A673 (cell line): ENCODE measurements at regions not wholly inside any gene's neighbourhood (a gene's known extent, or its start where the extent isn't known, plus 50 kb on each side); places are given as distances from the start of the nearest gene placed in this dataset.
"Not testable (repeated sequence)": the region's sequence is repeated elsewhere in the genome, so short reads cannot be mapped to it uniquely, and the experiment has no call there.

Experiments used
- BruUV-seq: library from RNA; stranded (reverse); fragments of 400-500 nt; replicated peaks from 2 replicates; lab custom pipeline; 2021; lab: Mats Ljungman, UMichigan
- CTCF ChIA-PET: fragments of 300-600 bp; sonication (Branson Sonifier 250); formaldehyde crosslinking; loops from one replicate; lab custom pipeline; 2022; ENCODE audit warnings: antibody characterized with exemption; lab: Charles Lee
- POLR2A ChIA-PET: fragments of 300-600 bp; sonication (Branson Sonifier 250); formaldehyde crosslinking; loops from one replicate; lab custom pipeline; 2022; ENCODE audit warnings: antibody characterized with exemption; ENCODE audit not compliant: low non-redundant PET; lab: Charles Lee
- DNase-seq: peaks from one replicate; pipeline ENCODE4 v3.0.0-alpha.2; 2015; ENCODE audit warnings: low spot score
- H3K27ac ChIP-seq: fragments of 200-600 bp; sonication (generic); 2 replicates; pipeline ENCODE4 v1.5.1; 2016; ENCODE audit warnings: mixed run types, low read depth, mild to moderate bottlenecking, mixed read lengths, antibody characterized with exemption, low read length; ENCODE audit not compliant: poor library complexity, severe bottlenecking
- H3K27me3 ChIP-seq: fragments of 200-600 bp; sonication (generic); replicated peaks from 2 replicates; pipeline ENCODE4 v1.6.1; 2017; ENCODE audit warnings: mixed run types, low read depth, mild to moderate bottlenecking, mixed read lengths, antibody characterized with exemption, low read length; ENCODE audit not compliant: insufficient read depth, poor library complexity
- H3K36me3 ChIP-seq: fragments of 200-600 bp; sonication (generic); 2 replicates; pipeline ENCODE4 v1.6.1; 2016; ENCODE audit warnings: mixed run types, mild to moderate bottlenecking, mixed read lengths, antibody characterized with exemption, low read length; ENCODE audit not compliant: insufficient read depth, poor library complexity, severe bottlenecking
- H3K4me1 ChIP-seq: fragments of 200-600 bp; sonication (generic); 2 replicates; pipeline ENCODE4 v1.6.1; 2017; ENCODE audit warnings: mixed run types, mild to moderate bottlenecking, mixed read lengths, antibody characterized with exemption, low read length; ENCODE audit not compliant: insufficient read depth, poor library complexity, severe bottlenecking
- H3K4me3 ChIP-seq: fragments of 200-600 bp; sonication (generic); 2 replicates; pipeline ENCODE4 v1.5.1; 2016; ENCODE audit warnings: low read depth, mixed run types, mild to moderate bottlenecking, mixed read lengths, low read length; ENCODE audit not compliant: poor library complexity, severe bottlenecking
- H3K9me3 ChIP-seq: fragments of 200-600 bp; sonication (generic); 2 replicates; pipeline ENCODE4 v1.6.1; 2016; ENCODE audit warnings: mixed run types, low read depth, mild to moderate bottlenecking, mixed read lengths, antibody characterized with exemption, low read length; ENCODE audit not compliant: poor library complexity, severe bottlenecking
- intact Hi-C: fragments of 100-400 bp; cut with micrococcal nuclease; formaldehyde crosslinking; loops from one replicate; pipeline ENCODE4 v1.10.0; 2022; ENCODE audit not compliant: unreplicated experiment

GRCh38 chr15:32342772-32343199 is 60.3 kb downstream of the GOLGA8K start:
- BruUV-seq, H3K27me3 ChIP-seq, CTCF ChIA-PET, DNase-seq, H3K4me1 ChIP-seq, POLR2A ChIA-PET, H3K27ac ChIP-seq, H3K36me3 ChIP-seq, H3K9me3 ChIP-seq, intact Hi-C loops, H3K4me3 ChIP-seq: not testable (repeated sequence)

DNA sequence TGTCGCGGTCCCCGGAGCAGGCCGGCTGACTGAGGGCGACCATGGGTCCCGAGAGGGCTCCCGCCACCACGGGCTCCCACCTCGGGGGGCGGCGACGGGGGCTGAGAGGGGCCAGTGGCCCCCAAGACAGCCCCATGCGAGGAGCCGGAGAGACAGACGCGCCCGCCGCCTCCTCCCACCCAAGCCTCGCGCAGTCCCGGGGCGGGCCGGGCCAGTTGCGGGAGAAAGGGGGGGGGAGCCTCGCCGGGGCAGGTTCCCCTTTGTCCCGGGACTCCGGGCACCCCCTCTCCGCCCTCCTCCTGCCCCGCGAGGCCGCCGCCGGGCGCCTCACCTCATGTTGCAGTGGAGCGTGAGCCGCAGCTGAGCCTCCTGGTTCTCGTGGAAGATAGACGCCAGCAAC is 60.8 kb downstream of the GOLGA8K start:
- H3K4me1 ChIP-seq, BruUV-seq, intact Hi-C loops, CTCF ChIA-PET, H3K4me3 ChIP-seq, H3K9me3 ChIP-seq, H3K27ac ChIP-seq, H3K27me3 ChIP-seq, POLR2A ChIA-PET, H3K36me3 ChIP-seq, DNase-seq: not testable (repeated sequence)

DNA sequence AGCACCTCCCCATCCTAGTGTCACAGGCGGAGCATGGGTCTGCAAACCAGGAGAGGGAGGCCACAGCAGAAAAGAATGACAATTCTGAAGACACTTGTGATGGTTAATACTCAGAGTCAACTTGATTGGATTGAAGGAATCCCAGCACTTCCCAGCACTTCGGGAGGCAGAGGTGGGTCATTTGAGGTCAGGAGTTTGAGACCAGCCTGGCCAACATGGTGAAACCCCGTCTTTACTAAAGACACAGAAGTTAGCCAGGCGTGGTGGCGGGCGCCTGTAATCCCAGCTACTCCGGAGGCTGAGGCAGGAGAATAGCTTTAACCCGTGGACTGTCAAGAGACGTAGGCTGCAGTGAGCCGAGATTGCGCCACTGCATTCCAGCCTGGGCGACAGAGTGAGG is 61.6 kb downstream of the GOLGA8K start:
- DNase-seq, H3K27ac ChIP-seq, H3K9me3 ChIP-seq, H3K36me3 ChIP-seq, POLR2A ChIA-PET, BruUV-seq, intact Hi-C loops, CTCF ChIA-PET, H3K4me3 ChIP-seq, H3K4me1 ChIP-seq, H3K27me3 ChIP-seq: not testable (repeated sequence)

DNA sequence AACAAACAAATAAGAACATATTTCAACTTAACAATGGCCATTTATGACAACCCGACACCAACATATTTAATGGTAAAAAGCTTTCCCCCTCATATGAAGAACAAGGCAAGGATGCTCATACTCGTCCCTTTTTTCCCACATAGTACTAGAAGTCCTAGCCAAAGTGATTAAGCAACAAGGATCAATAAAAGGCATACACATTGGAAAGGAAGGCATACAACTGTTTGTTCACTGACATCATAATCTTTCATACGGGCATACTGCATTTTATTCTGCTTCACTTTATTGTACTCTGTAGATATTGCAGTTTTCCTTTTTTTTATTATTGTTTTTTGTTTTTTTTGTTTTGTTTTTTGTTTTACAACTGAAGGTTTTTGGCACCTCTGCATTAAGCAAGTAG is 66.3 kb downstream of the GOLGA8K start:
- intact Hi-C loops, POLR2A ChIA-PET, H3K27me3 ChIP-seq, CTCF ChIA-PET, H3K9me3 ChIP-seq, DNase-seq, H3K27ac ChIP-seq, H3K4me3 ChIP-seq, H3K4me1 ChIP-seq, H3K36me3 ChIP-seq, BruUV-seq: not testable (repeated sequence)

- H3K9me3 ChIP-seq, H3K27ac ChIP-seq, POLR2A ChIA-PET, H3K27me3 ChIP-seq, CTCF ChIA-PET, H3K4me1 ChIP-seq, H3K4me3 ChIP-seq, intact Hi-C loops, BruUV-seq, H3K36me3 ChIP-seq, DNase-seq: not testable (repeated sequence)
Measured at GRCh38 chr15:32323353-32323752, 79.7 kb downstream of the GOLGA8K start.

DNA sequence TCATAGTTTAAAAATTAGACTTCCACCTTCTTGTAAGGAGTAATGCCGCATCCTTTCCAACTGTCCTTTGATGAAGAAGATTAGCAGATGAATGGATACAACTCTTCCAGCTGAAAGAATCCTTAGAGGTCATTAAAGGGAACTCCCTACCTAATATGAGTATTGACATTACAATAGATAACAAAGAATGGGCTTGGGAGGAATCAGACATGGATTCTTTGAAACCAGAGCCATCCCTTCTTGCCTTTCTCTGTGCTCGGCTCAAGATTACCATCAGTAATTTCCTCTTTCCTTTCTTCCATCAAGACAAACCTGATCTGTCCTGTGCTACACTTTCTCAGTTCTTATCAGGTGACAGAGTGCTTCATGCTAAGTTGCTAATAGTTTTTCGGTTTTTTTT is 83.8 kb downstream of the GOLGA8K start:
- CTCF ChIA-PET, POLR2A ChIA-PET, BruUV-seq, DNase-seq, H3K9me3 ChIP-seq, H3K27me3 ChIP-seq, H3K36me3 ChIP-seq, H3K4me1 ChIP-seq, H3K4me3 ChIP-seq, H3K27ac ChIP-seq, intact Hi-C loops: not testable (repeated sequence)

GRCh38 chr15:32316482-32316881 is 86.6 kb downstream of the GOLGA8K start:
- H3K27me3 ChIP-seq, H3K27ac ChIP-seq, BruUV-seq, H3K4me1 ChIP-seq, intact Hi-C loops, POLR2A ChIA-PET, H3K9me3 ChIP-seq, H3K4me3 ChIP-seq, CTCF ChIA-PET, H3K36me3 ChIP-seq, DNase-seq: not testable (repeated sequence)
